Fibroblast of lung (primary cell): ENCODE measurements at regions not wholly inside any gene's neighbourhood (a gene's known extent, or its start where the extent isn't known, plus 50 kb on each side); places are given as distances from the start of the nearest gene placed in this dataset.

Experiments
- CTCF ChIP-seq, 2 donors: IDR thresholded peaks in 1 of 2; conservative IDR thresholded peaks in 1 of 2; 1 replicate in 1 of 2; 2 replicates in 1 of 2; pipeline ENCODE4 v1.5.1; 2011 to 2012; ENCODE audit warnings: low read length in 2 of 2, control low read depth in 1 of 2, inconsistent platforms in 1 of 2, low read depth in 1 of 2, mild to moderate bottlenecking in 1 of 2
- EZH2 ChIP-seq: IDR thresholded peaks from 2 replicates; pipeline ENCODE4 v1.5.1; 2012; ENCODE audit warnings: low read length, control low read depth, mild to moderate bottlenecking; ENCODE audit errors: missing control alignments

DNA sequence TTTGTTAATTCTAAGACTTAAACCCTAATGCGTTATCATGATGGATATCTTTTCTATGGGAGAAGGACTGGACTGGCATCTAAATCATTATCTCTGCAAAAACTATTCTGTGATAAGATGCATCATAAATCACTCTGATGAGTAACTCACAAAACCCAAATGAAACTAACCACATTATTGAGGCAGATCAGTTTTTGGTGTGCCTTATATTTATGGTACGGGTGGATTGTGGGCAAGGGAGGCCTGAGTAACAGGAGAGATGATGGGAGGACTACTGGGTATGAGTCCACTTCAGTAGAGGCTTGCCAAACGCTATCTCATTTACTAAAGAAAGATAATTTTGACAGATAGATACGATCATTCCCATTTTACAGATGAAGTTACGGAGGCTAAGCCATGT lies 66.4 kb upstream of the GUCY1A1 start:
- TF ChIP-seq CTCF (conservative IDR thresholded peaks at IDR 0.05 in 1 of 2, IDR thresholded peaks at IDR 0.05 in 1 of 2; ENCODE audit: low read depth in 1 of 2, low read length in 2 of 2) (no peak), EZH2 (no peak)
